T-helper 1 cell treated with Interleukin-12 subunit alpha and Interleukin-12 subunit beta and Interleukin-4 antibody, amounts not matched to agents 30 ng/mL and 1 ng/mL, for 36 hours (primary cell): ENCODE measurements at regions not wholly inside any gene's neighbourhood (a gene's known extent, or its start where the extent isn't known, plus 50 kb on each side); places are given as distances from the start of the nearest gene placed in this dataset.

Source experiments
- intact Hi-C: fragments of 100-400 bp; cut with micrococcal nuclease; formaldehyde crosslinking; loops from one replicate; pipeline ENCODE4 v1.15.1; 2024

DNA sequence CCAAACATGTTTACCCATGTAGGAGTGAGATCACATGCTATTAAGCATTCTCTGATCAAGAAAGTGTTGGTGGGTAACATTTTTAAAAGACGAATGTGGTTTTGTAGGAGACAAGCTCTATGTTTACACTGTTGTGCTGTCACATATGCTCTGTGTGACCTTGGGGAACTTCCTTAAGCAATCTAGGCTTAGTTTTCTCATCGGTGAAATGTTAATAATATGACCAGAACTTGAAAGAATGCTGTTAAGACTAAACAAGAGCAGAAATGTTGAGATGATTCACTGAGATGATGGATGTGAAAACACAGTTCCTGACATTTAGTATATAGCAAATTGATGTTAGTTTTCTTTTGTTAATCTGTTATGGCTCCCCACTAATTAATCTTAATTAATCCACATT is 860.9 kb upstream of the CNTNAP5 start:
- intact Hi-C loops: no loop called here

DNA sequence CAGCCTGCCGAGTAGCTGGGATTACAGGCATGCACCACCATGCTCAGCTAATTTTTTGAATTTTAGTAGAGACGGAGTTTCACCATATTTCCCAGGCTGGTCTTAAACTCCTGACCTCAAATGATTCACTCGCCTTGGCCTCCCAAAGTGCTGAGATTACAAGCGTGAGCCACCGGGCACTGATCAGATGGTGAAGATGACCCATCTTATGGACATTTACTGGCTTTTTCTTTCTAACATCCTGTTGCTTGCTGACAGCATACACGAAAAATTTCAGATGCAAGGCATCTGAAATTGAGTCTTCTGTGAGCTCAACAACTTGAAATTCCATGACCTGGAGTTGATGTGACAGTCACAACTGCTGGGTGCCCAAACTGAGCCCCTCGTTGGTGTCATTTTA is 859.5 kb upstream of the CNTNAP5 start:
- intact Hi-C loops: no loop called here

DNA sequence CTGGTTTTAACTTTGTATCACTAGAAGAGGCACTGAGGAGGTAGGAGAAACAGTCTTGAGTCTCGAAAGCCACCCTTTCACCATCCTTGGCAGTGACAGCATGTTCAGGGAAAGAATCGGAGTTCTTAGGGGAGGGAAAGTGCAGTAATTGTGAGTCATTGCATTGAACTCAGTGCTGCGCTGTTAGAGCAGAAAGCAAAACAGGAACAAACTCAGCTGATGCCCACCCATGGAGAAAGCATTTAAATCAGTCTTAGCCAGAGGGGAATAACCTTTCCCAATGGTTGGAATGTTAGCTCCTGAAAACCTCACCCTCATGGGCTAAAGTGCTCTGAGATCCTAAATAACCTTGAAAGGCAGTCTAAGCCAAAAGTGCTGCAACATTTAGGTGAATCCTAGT is 845.6 kb upstream of the CNTNAP5 start:
- intact Hi-C loops: no loop called here

DNA sequence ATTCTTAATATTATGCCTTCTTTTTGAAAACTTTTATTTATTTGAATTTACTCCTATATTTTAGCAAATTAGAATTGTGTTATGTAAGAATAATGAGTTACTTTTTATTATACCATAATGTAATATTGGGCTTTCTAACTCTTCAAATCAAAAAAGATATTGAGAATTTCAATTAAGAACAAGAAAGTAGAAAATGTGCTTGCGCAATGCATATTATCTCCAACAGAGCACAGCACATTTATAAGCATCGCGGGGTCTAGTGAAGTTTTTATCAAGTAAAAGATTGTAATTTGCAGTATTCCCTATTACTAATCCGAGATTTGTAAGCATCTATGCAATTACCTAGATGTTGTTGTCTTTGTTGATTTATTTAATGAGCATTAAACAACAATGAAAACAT is 829.1 kb upstream of the CNTNAP5 start:
- intact Hi-C loops: no loop called here

DNA sequence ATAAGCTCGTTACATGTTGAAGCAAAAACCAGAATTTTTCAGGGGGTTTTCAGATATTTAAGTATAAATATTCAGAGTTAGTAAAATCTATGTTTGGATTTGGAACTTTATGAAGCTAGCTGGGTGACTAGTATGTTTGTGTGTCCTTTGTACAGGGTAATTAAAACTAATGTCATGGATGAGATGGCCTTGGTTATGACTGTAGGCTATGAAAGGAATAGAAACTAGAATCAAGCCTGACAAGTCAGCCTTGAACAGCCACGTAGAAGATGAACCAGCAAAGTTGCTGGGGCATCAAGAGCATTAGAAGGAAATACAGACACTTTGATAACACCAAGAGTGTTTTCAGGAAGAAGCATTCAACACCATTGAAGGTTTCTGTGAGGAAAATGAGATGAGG is 825.1 kb upstream of the CNTNAP5 start:
- intact Hi-C loops: no loop called here

DNA sequence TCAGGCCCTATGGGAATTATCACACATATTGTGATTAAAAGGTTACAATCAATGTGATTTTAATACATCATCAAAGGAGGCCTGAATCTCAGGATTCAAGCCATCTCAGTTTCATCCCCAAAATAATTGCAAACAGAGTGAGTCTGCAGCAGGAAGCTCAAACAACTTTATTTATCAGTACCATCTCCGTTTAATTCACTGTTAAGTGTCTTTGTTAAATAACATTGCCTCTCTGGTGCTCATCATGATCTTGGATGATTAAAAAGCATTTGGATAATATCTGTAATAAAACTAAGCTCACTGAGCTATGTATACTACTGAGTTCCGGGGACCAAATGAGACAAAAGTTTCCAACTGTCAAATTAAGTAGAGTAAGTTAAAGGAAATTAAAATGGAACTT is 817.8 kb upstream of the CNTNAP5 start:
- intact Hi-C loops: no loop called here

DNA sequence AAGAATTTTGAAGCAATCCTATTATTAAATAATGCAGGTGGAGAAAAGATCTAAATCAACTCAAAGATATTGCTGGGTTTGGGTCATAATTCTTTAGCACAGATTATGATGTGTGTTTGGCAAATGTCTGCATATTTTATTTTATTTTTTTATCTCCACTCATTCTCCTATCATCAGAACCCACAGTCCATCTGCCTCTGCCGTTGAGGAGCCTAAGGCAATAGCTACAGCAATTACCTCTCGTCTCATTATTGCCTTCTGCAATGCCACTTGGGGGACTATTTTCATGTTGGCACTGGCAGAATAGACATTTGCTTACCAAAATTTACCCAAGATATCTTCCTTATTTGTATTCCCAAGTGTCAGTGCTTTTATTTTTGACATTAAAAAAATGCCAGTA is 815.9 kb upstream of the CNTNAP5 start:
- intact Hi-C loops: no loop called here

DNA sequence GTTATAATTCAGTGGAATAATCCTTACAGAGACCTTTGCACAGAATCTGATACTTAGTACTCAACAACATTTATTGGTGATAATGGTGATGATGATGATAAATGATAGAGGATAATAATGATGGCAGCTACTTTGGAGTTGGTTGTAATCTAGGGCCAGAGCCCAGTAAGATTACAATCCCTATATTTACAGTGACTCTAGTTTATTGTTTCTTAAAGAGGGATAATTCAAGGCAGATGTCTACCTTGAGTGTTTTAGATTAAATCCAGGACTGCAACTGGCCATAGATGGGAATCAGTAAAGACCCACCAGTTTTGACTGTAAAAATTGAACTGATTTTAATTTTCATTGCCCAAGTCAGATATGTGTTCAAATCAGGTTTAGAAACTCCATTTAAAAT is 813.9 kb upstream of the CNTNAP5 start:
- intact Hi-C loops: no loop called here

DNA sequence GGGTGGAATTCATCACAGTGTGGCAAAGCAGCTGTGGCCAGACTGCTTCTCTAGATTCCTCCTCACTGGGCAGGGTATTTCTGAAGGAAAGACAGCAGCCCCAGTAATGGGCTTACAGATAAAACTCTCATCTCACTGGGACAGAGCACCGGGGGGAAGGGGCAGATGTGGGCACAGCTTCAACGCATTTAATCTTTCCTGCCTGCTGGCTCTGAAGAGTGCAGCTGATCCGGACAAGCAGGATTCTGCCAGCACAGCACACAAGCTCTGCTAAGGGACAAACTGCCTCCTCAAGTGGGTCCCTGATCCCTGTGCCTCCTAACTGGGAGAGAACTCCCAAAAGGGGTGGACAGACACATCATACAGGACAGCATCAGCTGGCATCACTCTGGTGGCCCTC is 779.9 kb upstream of the CNTNAP5 start:
- intact Hi-C loops: no loop called here

DNA sequence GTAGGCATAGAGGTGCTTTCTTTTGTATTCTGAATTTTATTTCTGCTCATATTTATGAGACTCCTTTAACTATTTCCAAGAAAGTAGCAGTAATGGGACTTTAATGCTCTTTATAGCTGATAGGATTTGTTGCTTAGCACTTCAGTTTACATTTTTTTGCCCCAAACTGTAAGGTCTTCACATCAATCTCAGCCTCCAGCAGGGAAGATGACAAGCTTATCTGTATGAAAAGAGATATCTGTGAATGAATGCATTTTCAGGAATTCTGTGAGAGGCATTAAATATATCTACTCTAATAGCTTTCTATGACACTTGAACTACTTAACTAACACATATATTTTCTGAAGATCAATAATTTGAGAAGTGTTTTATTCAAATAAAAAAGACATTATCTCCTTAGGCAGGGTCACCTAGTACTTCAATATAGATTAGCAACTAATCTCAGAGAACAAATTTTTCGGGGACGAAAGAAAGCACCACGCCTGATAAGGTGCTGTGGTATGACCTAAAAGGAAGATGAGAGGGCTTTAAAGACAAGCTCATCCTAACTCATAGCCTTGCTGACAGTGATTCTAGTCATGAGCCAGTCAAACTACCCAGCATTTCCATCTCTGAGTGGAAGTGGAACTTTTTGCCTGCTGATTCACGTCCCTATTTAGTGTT is 766.1 kb upstream of the CNTNAP5 start:
- intact Hi-C loops: no loop called here

DNA sequence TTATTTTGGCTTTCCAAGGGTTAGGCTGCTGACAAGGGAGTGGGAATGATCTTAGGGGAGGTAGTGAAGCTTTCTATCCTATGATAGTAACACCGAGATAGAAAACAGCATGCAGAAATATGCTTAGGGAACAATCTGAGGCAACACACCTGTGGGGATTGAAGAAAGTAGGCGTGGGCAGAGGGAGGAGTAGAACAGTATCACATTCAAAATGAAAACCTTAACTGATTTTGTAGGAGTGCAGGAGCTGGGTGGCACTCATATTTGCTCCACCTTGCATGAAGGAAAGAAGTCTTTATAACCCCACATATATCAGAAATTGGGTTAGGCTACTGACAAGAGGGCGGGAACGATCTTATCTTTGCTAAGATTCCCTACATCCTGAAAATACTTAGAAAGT is 762.2 kb upstream of the CNTNAP5 start:
- intact Hi-C loops: no loop called here

DNA sequence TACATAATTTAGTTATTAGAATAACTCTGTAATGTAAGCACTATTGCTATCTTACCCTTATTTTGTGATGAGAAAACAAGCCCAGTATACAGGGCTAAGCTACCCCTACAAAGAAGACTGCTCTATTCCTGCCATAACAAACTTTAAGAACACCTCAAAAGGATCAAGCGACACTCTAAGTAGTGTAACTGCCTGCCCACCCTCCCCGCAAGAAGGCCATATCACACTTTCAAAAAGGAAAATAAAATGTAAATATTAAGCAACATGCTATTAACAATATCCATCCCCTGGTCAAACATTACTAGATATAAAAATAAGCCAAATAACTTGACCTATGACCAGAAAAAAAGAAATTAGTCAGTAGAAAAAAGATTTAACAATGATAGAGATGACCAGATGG is 741.7 kb upstream of the CNTNAP5 start:
- intact Hi-C loops: no loop called here

DNA sequence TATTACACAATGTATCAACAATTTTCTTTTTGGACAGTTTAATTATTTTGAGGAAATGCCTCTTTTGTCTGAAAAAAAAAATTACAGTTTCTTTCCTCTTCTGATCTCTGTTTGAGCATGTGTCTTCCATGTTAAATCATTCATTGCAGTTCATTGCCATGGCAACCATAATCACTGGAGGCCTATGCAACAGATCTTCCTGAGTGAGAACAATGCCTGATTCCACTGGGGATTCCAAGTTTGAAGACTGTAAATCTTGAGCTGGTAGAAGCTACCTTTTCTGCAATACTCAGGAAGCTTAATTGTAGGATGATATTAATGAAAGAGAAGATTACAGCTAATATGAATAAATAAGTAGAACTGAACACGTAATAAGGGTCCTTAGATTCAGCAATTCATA is 721.4 kb upstream of the CNTNAP5 start:
- intact Hi-C loops: no loop called here
